Pancreas (tissue), 10 donors: ENCODE measurements at regions not wholly inside any gene's neighbourhood (a gene's known extent, or its start where the extent isn't known, plus 50 kb on each side); places are given as distances from the start of the nearest gene placed in this dataset.

ENCODE experiments used
- ATAC-seq, 4 donors: fragments of 200-7000 bp; cut with Tn5 transposase; one replicate each; pipeline versions ENCODE4 v1.8.0 to v1.9.1; 2020; ENCODE audit warnings: mild to moderate bottlenecking in 4 of 4, moderate library complexity in 4 of 4
- DNase-seq, 6 donors: peaks; one replicate each; pipeline ENCODE4 v3.0.0-alpha.2; 2020
- FAIRE-seq: peaks from 2 replicates; lab custom pipeline; 2012; peaks lifted over from hg19 to GRCh38; lab: Jason Lieb, UNC
- H3K27ac ChIP-seq, 4 donors: fragments of 200-600 bp; sonication (generic); 1 replicate in 3 of 4; 2 replicates in 1 of 4; pipeline versions ENCODE4 v1.5.0 to v1.8.0; 2020
- H3K27me3 ChIP-seq, 4 donors: fragments of 200-600 bp; one replicate each; pipeline ENCODE4 v1.8.0; 2021
- H3K36me3 ChIP-seq, 3 donors: fragments of 200-600 bp; sonication (generic) in 1 of 3; one replicate each; pipeline versions ENCODE4 v1.5.0 to v1.8.0; 2020 to 2021
- H3K4me1 ChIP-seq, 3 donors: fragments of 200-600 bp; one replicate each; pipeline ENCODE4 v1.8.0; 2021
- H3K4me3 ChIP-seq, 4 donors: fragments of 200-600 bp; sonication (generic) in 2 of 4; one replicate each; pipeline versions ENCODE4 v1.5.0 to v1.8.0; 2020 to 2021
- H3K9me3 ChIP-seq, 4 donors: fragments of 200-600 bp; one replicate each; pipeline ENCODE4 v1.8.0; 2021
- CTCF ChIP-seq, 4 donors: fragments of 200-600 bp; sonication (generic) in 3 of 4; IDR thresholded peaks; one replicate each; pipeline versions ENCODE4 v1.5.0 to v1.8.0; 2021; ENCODE audit warnings: antibody characterized with exemption in 4 of 4
- WGBS, 2 donors: extraction: QIAGEN DNeasy Blood & Tissue Kit; methylation state at CpG; one replicate each; pipeline ENCODE4 v1.1.7; 2013; 5-methylcytosine and 5-hydroxymethylcytosine counted together
- intact Hi-C, 3 donors: fragments of 100-400 bp; cut with DNase I; formaldehyde crosslinking; loops; one replicate each; pipeline versions ENCODE4 v1.11.1 to v1.14.2; 2022
- donor health status: healthy with polysubstance abuse.
- donor health status: DM: no; HTN: no; CAD: no; lungs with moderate emphysema.
- donor health status: DM: no; HTN: no; CAD: no.
- donor health status: control.
- donor health status: control.
- donor health status: Bipolar disorder and iron deficiency.
- donor health status: DM: yes; HTN: yes; CAD: no.
- donor health status: DM: no; HTN: no; CAD: no.
- donor health status: DM: no; HTN: no; CAD: no.
- donor health status: DM: yes; HTN: yes; CAD: no.

- no peaks in the 10 kb centered on the region for H3K9me3 ChIP-seq
- intact Hi-C loops = no loop called here
- WGBS, 2 donors = 65 to 82% methylated on average over 3 of the region's 3 CpGs
- no peak overlapping the region for H3K27ac ChIP-seq
- no peaks in the 10 kb centered on the region for H3K4me1 ChIP-seq
- DNase-seq (no peak), ATAC-seq (no peak), FAIRE-seq (no peak)
- H3K36me3 ChIP-seq = no peaks in the 10 kb centered on the region
- no peaks in the 10 kb centered on the region for H3K27me3 ChIP-seq
- TF ChIP-seq CTCF (IDR thresholded peaks at IDR 0.05) = no peak
- H3K4me3 ChIP-seq = no peak overlapping the region
Measured at GRCh38 chr13:102517959-102518358, 78.8 kb upstream of the TPP2 start.

GRCh38 chr13:102510072-102510471, 86.7 kb upstream of the TPP2 start:
- Histone ChIP-seq H3K9me3 (no peaks in the 10 kb centered on the region), H3K4me3 (no peak overlapping the region), H3K4me1 (no peaks in the 10 kb centered on the region), H3K27ac (no peak overlapping the region), H3K36me3 (no peaks in the 10 kb centered on the region), H3K27me3 (no peaks in the 10 kb centered on the region)
- intact Hi-C loops = no loop called here
- 63 to 84% methylated on average over 2 of the region's 2 CpGs for WGBS, 2 donors
- no peak for ATAC-seq
- FAIRE-seq = no peak
- DNase-seq = no peak
- TF ChIP-seq CTCF (IDR thresholded peaks at IDR 0.05) = no peak

GRCh38 chr13:102508411-102508810, 88.4 kb upstream of the TPP2 start:
- no peaks in the 10 kb centered on the region for H3K9me3 ChIP-seq
- no peaks in the 10 kb centered on the region for H3K27me3 ChIP-seq
- no peak for DNase-seq
- no peaks in the 10 kb centered on the region for H3K36me3 ChIP-seq
- no peak overlapping the region for H3K4me3 ChIP-seq
- no peaks in the 10 kb centered on the region for H3K4me1 ChIP-seq
- no peak overlapping the region for H3K27ac ChIP-seq
- FAIRE-seq = no peak
- no peak for ATAC-seq
- TF ChIP-seq CTCF (IDR thresholded peaks at IDR 0.05) = no peak
- intact Hi-C loops = no loop called here

GRCh38 chr13:102504002-102504401, 92.8 kb upstream of the TPP2 start:
- no peak for FAIRE-seq
- 49 to 61% methylated on average over 4 of the region's 4 CpGs for WGBS, 2 donors
- Histone ChIP-seq H3K4me1 (no peaks in the 10 kb centered on the region), H3K27me3 (no peaks in the 10 kb centered on the region), H3K36me3 (no peaks in the 10 kb centered on the region), H3K27ac (no peak overlapping the region), H3K9me3 (no peaks in the 10 kb centered on the region), H3K4me3 (no peak overlapping the region)
- TF ChIP-seq CTCF (IDR thresholded peaks at IDR 0.05) = no peak
- intact Hi-C loops = no loop called here
- ATAC-seq = no peak
- DNase-seq = no peak

- FAIRE-seq = no peak
- intact Hi-C loops = no loop called here
Measured at GRCh38 chr13:102495663-102496062, 93.8 kb upstream of the FGF14 start.

More at GRCh38 chr13:102495663-102496062, 93.8 kb upstream of the FGF14 start:
- no peak for DNase-seq
- no peaks in the 10 kb centered on the region for H3K9me3 ChIP-seq
- no peak overlapping the region for H3K4me3 ChIP-seq
- H3K27me3 ChIP-seq = no peaks in the 10 kb centered on the region
- 37 to 41% methylated on average over 1 of the region's 1 CpG for WGBS, 2 donors
- no peak for TF ChIP-seq CTCF (IDR thresholded peaks at IDR 0.05)
- H3K4me1 ChIP-seq = no peaks in the 10 kb centered on the region
- no peaks in the 10 kb centered on the region for H3K36me3 ChIP-seq
- no peak overlapping the region for H3K27ac ChIP-seq
- no peak for ATAC-seq
